MV-4-11 (cell line): ENCODE measurements at regions not wholly inside any gene's neighbourhood (a gene's known extent, or its start where the extent isn't known, plus 50 kb on each side); places are given as distances from the start of the nearest gene placed in this dataset.
"Not testable (repeated sequence)": the region's sequence is repeated elsewhere in the genome, so short reads cannot be mapped to it uniquely, and the experiment has no call there.

Experiments
- DNase-seq: peaks from one replicate; lab custom pipeline; 2025; lab: John Stamatoyannopoulos, UW

GRCh38 chr16:16879567-16880251 is 500.8 kb downstream of the NPIPA7 start:
- DNase-seq: no peak

GRCh38 chr16:16881814-16882213 is 502.9 kb downstream of the NPIPA7 start:
- no peak for DNase-seq

- no peak for DNase-seq
Measured at GRCh38 chr16:16882766-16883165, 503.8 kb downstream of the NPIPA7 start.

- DNase-seq: no peak
Measured at GRCh38 chr16:16884451-16884850, 505.5 kb downstream of the NPIPA7 start.

GRCh38 chr16:16887193-16887592 is 508.3 kb downstream of the NPIPA7 start:
- DNase-seq: no peak

- no peak for DNase-seq
Measured at GRCh38 chr16:16890964-16891363, 512.0 kb downstream of the NPIPA7 start.

GRCh38 chr16:16904601-16905000 is 525.7 kb downstream of the NPIPA7 start:
- no peak for DNase-seq

- DNase-seq: no peak
Measured at GRCh38 chr16:16905850-16906249, 526.9 kb downstream of the NPIPA7 start.

- no peak for DNase-seq
Measured at GRCh38 chr16:16907089-16907488, 528.1 kb downstream of the NPIPA7 start.

- no peak for DNase-seq
Measured at GRCh38 chr16:16908077-16908476, 529.1 kb downstream of the NPIPA7 start.

- DNase-seq: no peak
Measured at GRCh38 chr16:16909126-16909525, 530.2 kb downstream of the NPIPA7 start.

GRCh38 chr16:16910666-16911065 is 531.7 kb downstream of the NPIPA7 start:
- no peak for DNase-seq

GRCh38 chr16:16915771-16916170 is 536.8 kb downstream of the NPIPA7 start:
- DNase-seq: no peak

GRCh38 chr16:16917191-16917785 is 538.3 kb downstream of the NPIPA7 start:
- DNase-seq: no peak

- no peak for DNase-seq
Measured at GRCh38 chr16:16923479-16923878, 544.5 kb downstream of the NPIPA7 start.

GRCh38 chr16:16924613-16925012 is 545.7 kb downstream of the NPIPA7 start:
- DNase-seq: no peak

GRCh38 chr16:16925432-16925831 is 545.3 kb downstream of the XYLT1 start:
- DNase-seq: no peak

- DNase-seq: peak; percentile 4
Measured at GRCh38 chr16:16928532-16929109, 542.1 kb downstream of the XYLT1 start.

- no peak for DNase-seq
Measured at GRCh38 chr16:16930309-16931000, 540.3 kb downstream of the XYLT1 start.

- no peak for DNase-seq
Measured at GRCh38 chr16:16933861-16934260, 536.9 kb downstream of the XYLT1 start.

- DNase-seq: no peak
Measured at GRCh38 chr16:16934660-16935059, 536.1 kb downstream of the XYLT1 start.

GRCh38 chr16:16935909-16936308 is 534.9 kb downstream of the XYLT1 start:
- not testable (repeated sequence) for DNase-seq

GRCh38 chr16:16937576-16937975 is 533.2 kb downstream of the XYLT1 start:
- DNase-seq: no peak
